Right lobe of liver (tissue), 4 donors: ENCODE measurements at regions not wholly inside any gene's neighbourhood (a gene's known extent, or its start where the extent isn't known, plus 50 kb on each side); places are given as distances from the start of the nearest gene placed in this dataset.

ENCODE experiments used
- CTCF ChIP-seq, 4 donors: fragments of 200-600 bp in 3 of 4; fragments of 450-650 bp in 1 of 4; IDR thresholded peaks; one replicate each; pipeline versions ENCODE4 v1.5.1 to v1.8.0; 2016 to 2022; ENCODE audit warnings: antibody characterized with exemption in 4 of 4, mild to moderate bottlenecking in 2 of 4
- POLR2A ChIP-seq: fragments of 450-650 bp; IDR thresholded peaks from one replicate; pipeline ENCODE4 v1.6.1; 2017; ENCODE audit warnings: antibody characterized with exemption, mild to moderate bottlenecking
- donor health status: DM: no; HTN: no; CAD: no.
- donor health status: DM: no; HTN: no; CAD: no.
- donor health status: DM: no; HTN: yes; CAD: no.

- TF ChIP-seq POLR2A, result no peak
- TF ChIP-seq CTCF (IDR thresholded peaks at IDR 0.05), result no peak
Observed at GRCh38 chr1:60133848-60134247, 60.3 kb upstream of the C1orf87 start.
